Neural progenitor cell (in vitro differentiated cells): ENCODE measurements at regions not wholly inside any gene's neighbourhood (a gene's known extent, or its start where the extent isn't known, plus 50 kb on each side); places are given as distances from the start of the nearest gene placed in this dataset.

Experiments used
- CTCF ChIP-seq: fragments of 200-600 bp; sonication (generic); IDR thresholded peaks from 2 replicates; pipeline ENCODE4 v1.5.1; 2017; ENCODE audit warnings: antibody characterized with exemption, mild to moderate bottlenecking
- EZH2 ChIP-seq: fragments of 200-600 bp; sonication (generic); IDR thresholded peaks from 2 replicates; pipeline ENCODE4 v1.6.1; 2017; ENCODE audit warnings: antibody characterized with exemption, mild to moderate bottlenecking, moderate library complexity
- EZH2phosphoT487 ChIP-seq: fragments of 200-600 bp; sonication (generic); IDR thresholded peaks from 2 replicates; pipeline ENCODE4 v1.6.1; 2017; ENCODE audit warnings: antibody characterized with exemption

- TF ChIP-seq CTCF (no peak), EZH2 (no peak), EZH2phosphoT487 (no peak)
These were observed 96.6 kb upstream of the SRD5A3 start for GRCh38 chr4:55249476-55249875.
